ENCODE measurements at regions not wholly inside any gene's neighbourhood (a gene's known extent, or its start where the extent isn't known, plus 50 kb on each side); places are given as distances from the start of the nearest gene placed in this dataset.

- CTCF ChIA-PET = no interaction called here
- H3K36me3 ChIP-seq (ENCODE audit: control insufficient read depth in 2 of 2, extremely low read depth in 1 of 2, insufficient read depth in 2 of 2, low read length in 2 of 2) = no peaks in the 10 kb centered on the region
- no peak overlapping the region for H3K4me3 ChIP-seq (replicated peaks in 1 of 3; ENCODE audit: insufficient read depth in 1 of 3, low read depth in 1 of 3, low read length in 3 of 3)
- no TSS peak for BruUV-seq (replicated peaks)
- H3K27ac ChIP-seq (ENCODE audit: insufficient read depth, low read depth, low read length) = no peak overlapping the region
- FAIRE-seq = no peak
- no peaks in the 10 kb centered on the region for H3K27me3 ChIP-seq (ENCODE audit: control insufficient read depth in 2 of 2, insufficient read depth in 2 of 2, low read length in 2 of 2)
- TF ChIP-seq JUN (IDR thresholded peaks at IDR 0.05; ENCODE audit: borderline replicate concordance, insufficient read depth, insufficient read length, low read depth) (no peak), MYC (IDR thresholded peaks at IDR 0.05; ENCODE audit: low read depth, low read length) (no peak), GATA2 (IDR thresholded peaks at IDR 0.05; ENCODE audit: insufficient read depth, insufficient read length, low read depth, low read length) (no peak), MAX (IDR thresholded peaks at IDR 0.05; ENCODE audit: insufficient read depth, insufficient read length) (no peak), POLR2AphosphoS5 (IDR thresholded peaks at IDR 0.05; ENCODE audit: insufficient read depth, low read depth, low read length) (no peak), FOS (IDR thresholded peaks at IDR 0.05; ENCODE audit: borderline replicate concordance, insufficient read depth, low read length) (no peak), CTCF (IDR thresholded peaks at IDR 0.05; ENCODE audit: extremely low read depth in 1 of 2, insufficient read depth in 1 of 2, low read depth in 1 of 2, low read length in 2 of 2) (no peak), POLR2A (IDR thresholded peaks at IDR 0.05; ENCODE audit: low read depth, low read length) (no peak), EZH2 (IDR thresholded peaks at IDR 0.05; ENCODE audit: borderline replicate concordance, low read depth, low read length, severe bottlenecking) (no peak)
- intact Hi-C loops (cut with micrococcal nuclease) = no loop called here
- no peak for DNase-seq (ENCODE audit: low read depth, low spot score)
- H3K9me3 ChIP-seq (replicated peaks; ENCODE audit: control insufficient read depth, insufficient read depth, low read length) = peaks cover 7% of the 10 kb centered on the region
- H3K4me1 ChIP-seq (ENCODE audit: control insufficient read depth, extremely low read depth, insufficient read depth, low read length) = no peaks in the 10 kb centered on the region
- H3K4me2 ChIP-seq (ENCODE audit: insufficient read depth, low read length) = no peak overlapping the region
- POLR2A ChIA-PET = no interaction called here
- H3K79me2 ChIP-seq (ENCODE audit: control insufficient read depth, insufficient read depth, low read length) = no peaks in the 10 kb centered on the region
- dilution Hi-C loops (cut with MboI; ENCODE audit: extremely low pct_ligation_motif_present, low sequenced_read_pairs) = no loop called here
- no peaks in the 10 kb centered on the region for H4K20me1 ChIP-seq (replicated peaks; ENCODE audit: control insufficient read depth, extremely low read depth, insufficient read depth, low read length)
- H3K9ac ChIP-seq (replicated peaks; ENCODE audit: extremely low read depth, insufficient read depth, low read length) = no peak overlapping the region
- H3K9me1 ChIP-seq (replicated peaks; ENCODE audit: control insufficient read depth, extremely low read depth, insufficient read depth, low read length) = no peaks in the 10 kb centered on the region
- no peak overlapping the region for H2AFZ ChIP-seq (ENCODE audit: low read depth, low read length)
Measured at GRCh38 chr3:90035643-90036042, 928.2 kb downstream of the EPHA3 start.

Measured in endothelial cell of umbilical vein (primary cell).